VCaP (cell line): ENCODE measurements at regions not wholly inside any gene's neighbourhood (a gene's known extent, or its start where the extent isn't known, plus 50 kb on each side); places are given as distances from the start of the nearest gene placed in this dataset.

ENCODE experiments used
- H3K27ac ChIP-seq: fragments of 450-650 bp; 2 replicates; pipeline ENCODE4 v1.5.1; 2017
- CTCF ChIP-seq: fragments of 450-650 bp; conservative IDR thresholded peaks from 2 replicates; pipeline ENCODE4 v1.5.1; 2017; ENCODE audit warnings: mild to moderate bottlenecking, moderate library complexity

- TF ChIP-seq CTCF, result no peak
- no peak overlapping the region for H3K27ac ChIP-seq
Observed at GRCh38 chr11:80519596-80520506, 1079.0 kb upstream of the TENM4 start.

GRCh38 chr11:80517701-80518100, 1076.9 kb upstream of the TENM4 start:
- TF ChIP-seq CTCF, result no peak
- no peak overlapping the region for H3K27ac ChIP-seq

GRCh38 chr11:80515097-80515496, 1074.3 kb upstream of the TENM4 start:
- TF ChIP-seq CTCF, result no peak
- no peak overlapping the region for H3K27ac ChIP-seq

GRCh38 chr11:80512491-80512890, 1071.7 kb upstream of the TENM4 start:
- no peak overlapping the region for H3K27ac ChIP-seq
- TF ChIP-seq CTCF, result no peak

GRCh38 chr11:80505771-80506170, 1064.9 kb upstream of the TENM4 start:
- H3K27ac ChIP-seq, result no peak overlapping the region
- no peak for TF ChIP-seq CTCF

GRCh38 chr11:80503990-80504389, 1063.2 kb upstream of the TENM4 start:
- H3K27ac ChIP-seq, result no peak overlapping the region
- TF ChIP-seq CTCF, result no peak

- no peak overlapping the region for H3K27ac ChIP-seq
- TF ChIP-seq CTCF, result no peak
Observed at GRCh38 chr11:80502511-80502910, 1061.7 kb upstream of the TENM4 start.
